Liver (tissue), 3 donors: ENCODE measurements at regions not wholly inside any gene's neighbourhood (a gene's known extent, or its start where the extent isn't known, plus 50 kb on each side); places are given as distances from the start of the nearest gene placed in this dataset.

Experiments used
- ATF3 ChIP-seq: IDR thresholded peaks from 2 replicates; pipeline ENCODE4 v1.6.1; 2016; ENCODE audit warnings: antibody characterized with exemption
- FOXA1 ChIP-seq: IDR thresholded peaks from 2 replicates; pipeline ENCODE4 v1.6.1; 2016; ENCODE audit warnings: antibody characterized with exemption
- JUND ChIP-seq, 2 donors: IDR thresholded peaks; 2 replicates each; pipeline ENCODE4 v1.6.1; 2016; ENCODE audit warnings: antibody characterized with exemption in 2 of 2
- NR2F2 ChIP-seq: IDR thresholded peaks from 2 replicates; pipeline ENCODE4 v1.6.1; 2016; ENCODE audit warnings: antibody characterized with exemption
- RXRA ChIP-seq, 2 donors: IDR thresholded peaks; 2 replicates each; pipeline ENCODE4 v1.6.1; 2017 to 2018; ENCODE audit warnings: antibody characterized with exemption in 2 of 2, mild to moderate bottlenecking in 1 of 2
- TAF1 ChIP-seq: conservative IDR thresholded peaks from 2 replicates; pipeline ENCODE4 v1.6.1; 2016; ENCODE audit warnings: antibody characterized with exemption, mild to moderate bottlenecking
- YY1 ChIP-seq: IDR thresholded peaks from 2 replicates; pipeline ENCODE4 v1.6.1; 2016; ENCODE audit warnings: antibody characterized with exemption, mild to moderate bottlenecking
- TF ChIP-seq, protein P1 (sequence below): fragments of 150-350 bp; IDR thresholded peaks from 2 replicates; pipeline ENCODE4 v1.5.1; 2017; ENCODE audit warnings: improper control_type of control experiment, low read depth, low read length; ENCODE audit not compliant: missing input control
- TF ChIP-seq, protein P2 (sequence below): IDR thresholded peaks from 2 replicates; pipeline ENCODE4 v1.6.1; 2016; ENCODE audit warnings: antibody characterized with exemption, mild to moderate bottlenecking
- donor health status: healthy.
- donor health status: healthy.

- no peak for TF ChIP-seq NR2F2
- TF ChIP-seq, protein P1, sequence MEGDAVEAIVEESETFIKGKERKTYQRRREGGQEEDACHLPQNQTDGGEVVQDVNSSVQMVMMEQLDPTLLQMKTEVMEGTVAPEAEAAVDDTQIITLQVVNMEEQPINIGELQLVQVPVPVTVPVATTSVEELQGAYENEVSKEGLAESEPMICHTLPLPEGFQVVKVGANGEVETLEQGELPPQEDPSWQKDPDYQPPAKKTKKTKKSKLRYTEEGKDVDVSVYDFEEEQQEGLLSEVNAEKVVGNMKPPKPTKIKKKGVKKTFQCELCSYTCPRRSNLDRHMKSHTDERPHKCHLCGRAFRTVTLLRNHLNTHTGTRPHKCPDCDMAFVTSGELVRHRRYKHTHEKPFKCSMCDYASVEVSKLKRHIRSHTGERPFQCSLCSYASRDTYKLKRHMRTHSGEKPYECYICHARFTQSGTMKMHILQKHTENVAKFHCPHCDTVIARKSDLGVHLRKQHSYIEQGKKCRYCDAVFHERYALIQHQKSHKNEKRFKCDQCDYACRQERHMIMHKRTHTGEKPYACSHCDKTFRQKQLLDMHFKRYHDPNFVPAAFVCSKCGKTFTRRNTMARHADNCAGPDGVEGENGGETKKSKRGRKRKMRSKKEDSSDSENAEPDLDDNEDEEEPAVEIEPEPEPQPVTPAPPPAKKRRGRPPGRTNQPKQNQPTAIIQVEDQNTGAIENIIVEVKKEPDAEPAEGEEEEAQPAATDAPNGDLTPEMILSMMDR = peak; percentile 76
- peak; percentile 95 for TF ChIP-seq YY1
- TF ChIP-seq RXRA (IDR thresholded peaks at IDR 0.05) = peak in 1 of 2 donors; percentile 5
- TF ChIP-seq FOXA1 = no peak
- peak; percentile 26 for TF ChIP-seq TAF1
- TF ChIP-seq JUND (IDR thresholded peaks at IDR 0.05) = no peak
- peak; percentile 16 for TF ChIP-seq ATF3
- TF ChIP-seq, protein P2, sequence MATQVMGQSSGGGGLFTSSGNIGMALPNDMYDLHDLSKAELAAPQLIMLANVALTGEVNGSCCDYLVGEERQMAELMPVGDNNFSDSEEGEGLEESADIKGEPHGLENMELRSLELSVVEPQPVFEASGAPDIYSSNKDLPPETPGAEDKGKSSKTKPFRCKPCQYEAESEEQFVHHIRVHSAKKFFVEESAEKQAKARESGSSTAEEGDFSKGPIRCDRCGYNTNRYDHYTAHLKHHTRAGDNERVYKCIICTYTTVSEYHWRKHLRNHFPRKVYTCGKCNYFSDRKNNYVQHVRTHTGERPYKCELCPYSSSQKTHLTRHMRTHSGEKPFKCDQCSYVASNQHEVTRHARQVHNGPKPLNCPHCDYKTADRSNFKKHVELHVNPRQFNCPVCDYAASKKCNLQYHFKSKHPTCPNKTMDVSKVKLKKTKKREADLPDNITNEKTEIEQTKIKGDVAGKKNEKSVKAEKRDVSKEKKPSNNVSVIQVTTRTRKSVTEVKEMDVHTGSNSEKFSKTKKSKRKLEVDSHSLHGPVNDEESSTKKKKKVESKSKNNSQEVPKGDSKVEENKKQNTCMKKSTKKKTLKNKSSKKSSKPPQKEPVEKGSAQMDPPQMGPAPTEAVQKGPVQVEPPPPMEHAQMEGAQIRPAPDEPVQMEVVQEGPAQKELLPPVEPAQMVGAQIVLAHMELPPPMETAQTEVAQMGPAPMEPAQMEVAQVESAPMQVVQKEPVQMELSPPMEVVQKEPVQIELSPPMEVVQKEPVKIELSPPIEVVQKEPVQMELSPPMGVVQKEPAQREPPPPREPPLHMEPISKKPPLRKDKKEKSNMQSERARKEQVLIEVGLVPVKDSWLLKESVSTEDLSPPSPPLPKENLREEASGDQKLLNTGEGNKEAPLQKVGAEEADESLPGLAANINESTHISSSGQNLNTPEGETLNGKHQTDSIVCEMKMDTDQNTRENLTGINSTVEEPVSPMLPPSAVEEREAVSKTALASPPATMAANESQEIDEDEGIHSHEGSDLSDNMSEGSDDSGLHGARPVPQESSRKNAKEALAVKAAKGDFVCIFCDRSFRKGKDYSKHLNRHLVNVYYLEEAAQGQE = no peak
These were observed 60.3 kb upstream of the AGPS start for GRCh38 chr2:177332026-177332991.
